ENCODE measurements at regions not wholly inside any gene's neighbourhood (a gene's known extent, or its start where the extent isn't known, plus 50 kb on each side); places are given as distances from the start of the nearest gene placed in this dataset.

DNA sequence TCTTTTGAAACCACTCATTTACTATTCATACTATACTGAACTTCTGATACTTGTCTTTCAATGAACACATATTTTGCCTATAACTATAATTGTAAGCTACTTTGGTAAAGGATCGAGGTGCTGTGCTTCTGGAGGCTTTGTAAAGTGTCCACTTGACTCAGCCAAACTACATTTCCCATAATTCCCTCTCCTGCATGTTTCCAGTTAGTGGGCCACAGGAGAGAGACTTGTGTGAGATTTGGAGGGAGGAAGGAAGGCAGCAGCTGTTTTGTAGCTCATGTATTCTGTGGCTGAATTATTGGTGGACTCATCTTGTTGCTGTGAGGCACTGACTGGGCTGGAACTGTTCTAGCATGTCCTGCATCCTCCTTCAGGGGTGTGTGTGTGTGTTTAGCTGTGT is 328.8 kb downstream of the ARL6IP6 start:
- FAIRE-seq (no peak), DNase-seq (ENCODE audit: insufficient read length, low spot score) (no peak)

DNA sequence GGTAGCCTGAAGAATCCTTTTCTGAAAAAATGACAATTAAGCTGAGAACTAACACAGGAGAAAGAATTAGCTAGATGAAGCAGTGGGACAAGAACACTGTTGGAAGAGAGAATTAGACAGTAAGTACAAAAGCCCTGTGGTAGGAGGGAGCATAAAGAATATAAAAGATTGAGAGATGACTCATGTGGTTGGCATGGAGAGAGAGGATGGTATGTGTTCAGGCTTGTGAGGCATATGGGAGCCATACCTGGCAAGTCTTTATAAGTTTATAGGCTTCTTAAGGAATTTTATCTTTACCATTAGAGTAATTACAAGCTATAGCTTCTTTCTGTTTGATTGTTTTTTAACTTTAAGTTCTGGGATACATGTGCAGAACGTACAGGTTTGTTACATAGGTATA is 325.0 kb downstream of the ARL6IP6 start:
- DNase-seq (ENCODE audit: insufficient read length, low spot score), result no peak

DNA sequence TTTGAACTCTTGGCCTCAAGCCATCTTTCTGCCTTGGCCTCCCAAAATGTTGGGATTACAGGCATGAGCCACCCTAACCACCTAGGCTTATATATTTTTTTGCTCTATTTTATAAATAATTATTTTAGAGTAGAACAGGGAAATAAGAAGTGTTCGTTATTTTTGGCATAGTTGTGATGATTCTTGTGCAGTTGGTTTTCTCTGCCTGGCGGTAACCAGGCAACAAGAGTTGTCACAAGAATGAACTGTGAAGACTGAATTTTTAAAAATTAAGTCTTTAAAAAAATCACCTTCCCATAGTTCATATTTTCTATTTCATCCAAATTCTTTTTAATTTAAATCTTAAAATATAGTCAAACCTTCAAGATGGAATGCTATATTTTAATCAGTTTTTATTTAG is 310.2 kb downstream of the ARL6IP6 start:
- FAIRE-seq, result no peak
- no peak for DNase-seq (ENCODE audit: insufficient read length, low spot score)

More for the DNA sequence above, 325.0 kb downstream of the ARL6IP6 start:
- FAIRE-seq, result no peak

DNA sequence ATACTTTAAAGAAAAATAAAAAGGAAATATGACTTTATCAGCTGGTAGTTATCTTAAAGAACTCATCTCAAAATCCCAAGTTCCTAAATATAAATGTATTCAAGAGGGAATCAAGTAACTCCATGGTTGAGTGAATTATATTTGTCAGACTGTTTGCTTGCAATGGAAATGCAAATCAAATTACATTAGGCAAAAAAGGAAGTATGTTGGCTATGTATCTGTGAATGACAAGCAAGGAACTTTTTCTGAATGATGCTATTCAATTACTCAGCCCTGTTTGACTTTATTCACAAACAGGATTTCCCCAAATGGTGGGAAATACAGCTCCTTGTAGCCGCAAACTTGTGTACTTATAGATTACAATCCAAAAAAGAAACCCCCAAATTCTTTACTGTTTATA is 309.1 kb downstream of the ARL6IP6 start:
- no peak for FAIRE-seq
- DNase-seq (ENCODE audit: insufficient read length, low spot score), result no peak

DNA sequence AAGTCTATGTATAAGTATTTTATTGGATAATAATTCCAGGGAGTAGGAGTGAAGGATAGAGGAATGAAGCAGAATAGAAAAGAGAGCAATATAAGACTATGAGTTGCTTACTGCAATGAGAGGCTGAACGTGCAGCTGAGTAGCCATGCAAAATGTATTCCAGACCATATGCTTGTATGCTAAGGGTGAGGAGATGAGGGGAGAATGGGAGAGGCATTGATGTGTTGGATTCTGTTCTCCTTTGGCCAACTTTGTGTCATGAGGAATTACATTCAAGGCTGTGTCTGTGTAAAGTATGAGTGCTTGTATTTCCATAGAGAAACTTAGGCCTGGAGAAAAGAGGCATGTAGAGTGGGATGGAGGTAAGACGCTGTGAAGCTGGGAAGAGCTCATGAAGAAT is 301.8 kb downstream of the ARL6IP6 start:
- FAIRE-seq (no peak), DNase-seq (ENCODE audit: insufficient read length, low spot score) (no peak)

DNA sequence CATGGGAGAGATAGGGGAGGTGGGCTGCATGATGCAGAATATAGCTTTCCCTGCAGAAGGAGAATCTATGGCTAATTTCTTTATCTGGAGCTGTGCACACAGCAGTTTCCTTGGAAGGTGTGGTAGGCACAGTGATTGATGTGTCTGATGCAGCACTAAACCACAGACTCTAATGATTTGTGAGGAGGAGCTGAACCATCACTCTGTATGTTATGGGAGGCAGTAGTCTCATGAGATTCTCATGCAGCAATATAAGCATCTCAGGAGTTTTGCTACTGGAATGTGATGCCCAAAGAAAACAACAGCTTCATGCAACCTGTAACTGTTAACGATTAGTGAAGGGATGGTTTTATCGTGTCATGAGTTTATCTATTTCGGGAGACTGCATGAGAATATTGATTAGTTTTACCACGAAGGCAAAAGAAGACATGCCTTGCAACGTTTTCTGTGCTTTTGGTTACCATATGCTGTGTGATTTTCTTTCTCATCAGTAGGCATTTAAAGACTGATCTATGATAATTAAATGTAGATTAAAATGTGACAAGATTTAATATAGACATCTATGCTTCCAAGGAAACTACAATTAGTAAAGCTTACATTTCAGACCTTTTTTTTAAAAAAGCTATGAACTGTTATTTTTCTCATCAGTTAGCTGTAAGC is 286.8 kb downstream of the ARL6IP6 start:
- DNase-seq (ENCODE audit: insufficient read length, low spot score) (no peak), FAIRE-seq (no peak)

DNA sequence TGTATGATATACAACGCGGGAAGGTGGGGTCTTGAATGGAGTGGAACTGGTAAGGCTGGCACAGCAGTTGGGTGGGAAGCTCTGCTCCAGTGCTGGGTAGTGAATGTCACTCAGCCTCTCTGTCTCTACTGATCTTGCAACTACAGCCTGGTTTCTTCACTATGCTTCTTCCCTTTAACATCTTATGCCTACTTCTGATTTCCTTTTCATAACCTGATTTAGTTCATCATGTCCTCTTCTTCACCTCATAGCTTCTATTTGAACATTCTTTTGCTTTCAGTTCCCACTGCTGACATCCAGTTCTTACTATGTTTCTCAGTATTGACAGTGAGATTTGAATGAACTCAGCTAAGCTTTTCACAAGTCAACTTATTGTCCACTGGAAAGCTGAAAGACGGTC is 286.2 kb downstream of the ARL6IP6 start:
- FAIRE-seq (no peak), DNase-seq (ENCODE audit: insufficient read length, low spot score) (no peak)

DNA sequence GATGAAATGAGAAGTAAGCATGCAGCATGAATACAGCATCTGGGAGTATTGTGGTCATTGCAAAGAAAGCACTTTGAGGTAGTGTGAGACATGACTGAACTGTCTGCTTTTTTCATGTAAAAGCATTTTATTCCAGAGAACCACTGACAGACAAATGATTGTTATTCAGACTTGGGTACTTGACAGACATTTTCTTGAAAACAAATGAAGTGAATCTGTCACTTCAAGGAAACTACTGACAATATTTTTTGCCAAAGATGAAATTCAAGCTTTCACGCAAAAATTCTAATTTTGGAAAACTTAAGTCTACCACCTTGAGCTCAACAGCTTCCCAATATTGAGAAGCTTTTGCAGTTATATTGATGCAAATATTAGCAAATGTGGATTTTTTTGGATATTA is 255.7 kb downstream of the ARL6IP6 start:
- FAIRE-seq, result no peak
- DNase-seq (ENCODE audit: insufficient read length, low spot score), result no peak

DNA sequence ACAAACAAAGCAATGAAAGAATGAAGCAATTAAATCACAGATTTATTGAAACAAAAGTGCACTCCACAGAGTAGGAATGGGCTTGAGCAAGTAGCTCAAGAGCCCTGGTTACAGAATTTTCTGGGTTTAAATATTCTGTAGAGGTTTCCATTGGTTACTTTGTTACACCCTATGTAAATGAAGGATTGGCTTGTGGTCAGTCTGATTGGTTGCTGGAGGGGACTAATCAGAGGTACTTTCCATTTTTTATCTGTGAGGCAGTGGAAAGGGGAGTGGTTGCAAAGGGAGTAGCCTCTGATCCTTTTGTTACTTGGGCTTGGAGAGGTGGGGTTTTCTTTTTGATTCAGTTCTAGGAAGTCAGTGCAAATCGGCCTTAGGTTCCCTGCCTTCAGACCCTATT is 253.3 kb downstream of the ARL6IP6 start:
- DNase-seq (ENCODE audit: insufficient read length, low spot score) (no peak), FAIRE-seq (no peak)

DNA sequence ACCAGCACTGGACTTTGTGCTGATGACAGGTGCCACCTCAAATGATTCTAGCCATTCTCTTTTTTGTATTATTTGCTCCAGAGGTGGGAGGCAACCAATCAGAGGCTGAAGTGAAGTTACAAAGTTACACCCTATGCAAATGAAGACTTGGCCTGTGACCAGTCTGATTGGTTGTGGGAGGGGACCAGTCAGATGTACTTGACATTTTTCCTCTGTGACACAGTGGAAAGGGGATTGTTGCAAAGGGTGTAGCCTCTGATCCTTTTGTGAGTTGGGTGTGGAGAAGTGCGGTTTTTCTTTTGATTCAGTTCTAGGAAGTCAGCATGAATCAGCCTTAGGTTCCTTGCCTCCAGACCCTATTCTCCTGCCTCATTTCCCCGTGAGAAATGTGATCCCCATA is 244.0 kb downstream of the ARL6IP6 start:
- FAIRE-seq (no peak), DNase-seq (ENCODE audit: insufficient read length, low spot score) (no peak)

DNA sequence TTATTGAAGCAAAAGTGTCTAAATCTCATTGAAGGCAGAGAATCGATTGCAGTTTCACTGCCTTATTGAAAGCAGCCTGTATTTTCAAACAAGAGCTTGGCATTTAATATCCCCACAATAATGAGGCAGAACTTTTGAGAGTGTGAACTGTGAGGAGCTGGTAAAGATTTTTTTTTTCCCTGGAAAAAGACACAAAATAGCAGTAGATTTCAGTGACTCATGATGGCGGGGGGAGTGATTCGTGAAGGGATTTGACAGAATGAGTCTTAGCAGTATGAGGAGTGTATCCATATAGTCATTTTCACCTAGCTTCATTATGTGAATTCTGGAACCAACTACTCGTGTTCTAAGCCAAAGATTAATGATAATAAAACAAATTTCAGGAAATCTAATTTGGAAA is 242.9 kb downstream of the ARL6IP6 start:
- FAIRE-seq, result no peak

DNA sequence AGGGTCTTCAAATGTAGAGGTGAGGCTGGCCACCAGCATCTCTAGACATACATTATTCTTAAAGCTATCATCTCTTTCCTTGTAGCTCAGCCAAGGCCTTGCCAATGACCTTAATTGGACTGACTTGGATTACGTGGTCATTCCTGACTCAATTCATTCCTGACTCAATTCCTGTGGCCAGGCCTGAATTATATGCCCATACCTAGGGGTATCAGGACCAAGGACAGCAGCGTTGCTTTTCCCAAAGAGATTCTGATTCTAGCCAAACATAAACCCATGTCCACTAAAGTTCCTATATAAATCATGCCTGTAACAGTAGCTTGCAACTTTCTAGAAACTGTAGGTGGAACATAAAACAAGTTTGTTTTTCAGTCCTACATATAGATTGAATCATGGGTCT is 231.7 kb downstream of the ARL6IP6 start:
- FAIRE-seq (no peak), DNase-seq (ENCODE audit: insufficient read length, low spot score) (no peak)

More for the DNA sequence above, 242.9 kb downstream of the ARL6IP6 start:
- no peak for DNase-seq (ENCODE audit: insufficient read length, low spot score)

DNA sequence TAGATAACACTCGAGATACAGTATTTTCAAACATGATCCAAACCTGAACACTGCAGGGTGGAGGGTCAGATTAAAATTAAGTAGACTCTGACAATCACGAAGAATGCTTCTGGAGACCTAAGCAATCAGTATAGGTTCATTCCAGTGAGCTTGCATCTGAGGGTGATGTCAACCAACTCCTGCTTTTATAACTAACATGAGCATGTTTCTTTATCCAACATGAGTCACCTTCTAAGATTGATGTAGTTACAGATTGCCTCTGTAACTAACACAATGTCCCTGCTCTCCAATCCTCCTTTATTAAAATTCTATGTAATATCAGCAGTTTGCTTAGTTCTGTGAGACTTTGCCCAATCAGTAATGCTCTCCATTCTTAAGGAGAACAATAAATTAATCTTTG is 225.7 kb downstream of the ARL6IP6 start:
- FAIRE-seq, result no peak

DNA sequence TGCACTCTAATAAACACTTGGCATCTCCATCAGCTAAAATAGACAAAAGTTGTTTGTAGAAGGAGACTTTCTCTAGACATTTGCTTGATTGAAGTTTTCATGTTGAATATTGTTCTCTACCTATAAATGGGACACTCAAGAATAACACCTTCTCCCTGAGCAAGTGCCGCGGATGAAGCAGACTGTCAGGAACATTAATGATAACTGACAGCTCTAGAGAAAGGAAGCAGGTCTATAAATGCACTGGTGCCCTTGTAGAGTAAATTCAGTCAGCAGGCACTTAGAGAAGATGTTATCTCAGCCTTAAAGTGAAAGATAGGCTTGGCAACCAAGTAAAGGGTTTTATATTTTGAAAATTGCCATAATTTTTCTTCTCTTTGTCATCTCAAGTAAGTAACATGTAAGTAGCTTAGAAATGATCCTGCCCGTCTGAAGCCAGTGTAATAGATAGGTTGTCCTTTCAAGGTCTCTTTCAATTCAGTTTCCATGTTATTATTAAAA is 224.6 kb downstream of the ARL6IP6 start:
- DNase-seq (ENCODE audit: insufficient read length, low spot score), result no peak
- no peak for FAIRE-seq

More for the DNA sequence above, 225.7 kb downstream of the ARL6IP6 start:
- DNase-seq (ENCODE audit: insufficient read length, low spot score), result no peak

DNA sequence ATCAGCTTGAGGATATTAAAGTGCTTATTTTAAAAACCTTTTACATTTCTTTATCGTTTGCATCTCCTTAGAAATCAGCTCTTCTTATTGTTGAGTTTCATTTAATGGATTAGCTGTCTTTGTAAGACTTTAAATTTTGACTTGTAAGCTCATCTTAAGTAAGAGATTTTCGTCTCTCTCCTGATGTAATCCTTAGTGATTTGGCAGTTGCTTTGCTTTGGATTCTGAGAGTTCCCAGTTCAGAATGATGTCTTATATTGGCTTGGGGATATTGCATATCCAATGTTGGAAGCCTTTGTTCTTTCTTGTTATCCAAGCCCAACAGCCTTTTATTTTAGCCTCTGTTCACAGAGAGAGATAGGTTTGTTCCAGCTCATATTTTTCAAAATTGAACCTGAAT is 212.1 kb downstream of the ARL6IP6 start:
- FAIRE-seq, result no peak
- no peak for DNase-seq (ENCODE audit: insufficient read length, low spot score)

DNA sequence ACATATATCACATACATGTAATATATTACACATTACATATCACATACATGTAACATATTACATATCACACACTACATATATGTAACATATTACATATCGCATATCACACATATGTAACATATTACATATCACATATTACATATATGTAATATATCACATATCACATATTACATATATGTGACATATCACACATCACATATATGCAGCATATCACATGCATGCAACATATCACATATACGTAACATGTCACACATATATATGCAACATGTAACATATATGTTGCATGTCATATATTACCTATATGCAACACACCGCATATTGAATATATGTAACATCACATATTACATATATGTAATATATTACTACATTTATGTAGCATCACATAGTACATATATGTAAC is 211.2 kb downstream of the ARL6IP6 start:
- DNase-seq (ENCODE audit: insufficient read length, low spot score) (no peak), FAIRE-seq (no peak)

DNA sequence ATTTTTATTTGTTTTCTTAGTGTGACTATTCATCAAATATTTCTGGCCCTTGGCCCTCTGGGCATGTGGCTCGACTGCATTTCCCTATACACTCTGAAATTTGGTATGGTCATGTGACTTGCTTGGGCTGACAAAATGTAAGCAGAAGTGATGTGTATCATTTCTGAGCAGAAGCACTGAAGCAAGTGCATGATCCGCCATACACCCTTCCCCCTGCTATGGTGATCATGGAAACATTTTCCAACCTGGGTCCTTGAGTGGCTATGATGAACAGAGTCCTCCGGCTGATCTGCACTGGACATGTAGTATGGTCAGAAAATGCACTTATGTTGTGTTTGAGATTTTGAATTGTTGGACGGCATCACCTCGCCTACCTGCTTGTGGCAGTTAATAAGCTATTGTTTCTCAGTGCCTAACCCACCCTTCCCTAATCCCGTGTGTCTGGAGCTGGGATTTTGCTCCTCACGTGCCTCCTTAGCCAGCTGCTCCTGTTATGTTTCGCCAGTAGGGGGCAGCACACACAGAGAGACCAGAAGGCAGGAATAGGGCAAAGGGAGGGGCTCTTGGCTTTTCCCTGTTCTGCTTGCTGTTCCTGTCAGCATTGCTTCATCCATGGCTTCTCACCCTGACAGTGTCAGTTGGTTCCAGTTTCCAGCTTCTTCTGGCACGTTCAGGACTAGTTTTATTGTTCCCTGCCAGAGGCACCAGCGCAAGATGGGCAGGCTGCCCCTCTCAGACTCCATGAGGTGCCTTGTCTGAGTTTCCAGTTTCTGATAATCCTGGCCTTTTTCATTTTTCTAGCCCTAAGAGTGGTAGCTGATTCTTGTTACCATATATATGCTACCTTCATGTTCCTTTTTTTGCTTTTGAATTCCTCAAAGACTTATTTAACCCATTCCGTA is 207.4 kb downstream of the ARL6IP6 start:
- DNase-seq (ENCODE audit: insufficient read length, low spot score), result peak; percentile 10

DNA sequence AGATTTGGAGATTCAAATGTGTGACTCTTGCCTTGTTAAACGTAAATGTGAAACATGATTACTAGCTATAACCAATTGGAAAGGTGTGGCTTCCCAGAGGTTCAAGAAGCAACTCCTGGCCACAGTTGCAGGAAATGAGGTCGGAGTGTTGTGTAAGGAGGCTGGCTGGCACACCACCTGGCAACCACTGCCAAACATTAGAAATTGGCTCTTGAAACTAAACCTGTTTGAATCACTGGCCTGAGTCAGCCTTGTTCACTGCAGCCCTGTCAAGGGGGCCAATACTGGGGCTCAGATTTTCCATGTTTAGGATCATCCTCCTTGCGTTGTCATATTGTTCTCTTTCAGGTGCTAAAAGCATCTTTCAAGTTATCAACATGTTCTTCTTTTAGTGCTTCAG is 206.3 kb downstream of the ARL6IP6 start:
- no peak for DNase-seq (ENCODE audit: insufficient read length, low spot score)
- no peak for FAIRE-seq

More for the DNA sequence above, 207.4 kb downstream of the ARL6IP6 start:
- peak; percentile 89 for FAIRE-seq

DNA sequence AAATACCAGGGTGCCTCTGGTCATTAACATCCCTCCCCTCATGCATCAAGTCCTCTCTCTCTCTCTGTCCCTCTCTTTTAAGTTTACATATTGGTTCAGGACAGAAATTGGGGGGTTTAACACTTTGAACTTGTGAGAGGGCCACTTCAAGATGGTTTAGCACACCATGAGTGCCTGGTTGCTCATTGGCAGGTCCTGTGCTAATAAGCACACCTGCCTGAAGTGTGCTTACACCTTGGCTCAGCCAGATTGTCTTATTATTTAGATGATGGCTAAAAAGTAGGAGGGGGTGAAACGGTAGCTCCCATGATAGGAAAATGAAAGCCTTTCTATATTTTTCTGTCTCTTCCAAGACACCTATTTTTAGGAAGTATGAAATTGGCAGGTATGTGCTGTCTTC is 205.8 kb downstream of the ARL6IP6 start:
- DNase-seq (ENCODE audit: insufficient read length, low spot score), result no peak
- FAIRE-seq, result no peak

DNA sequence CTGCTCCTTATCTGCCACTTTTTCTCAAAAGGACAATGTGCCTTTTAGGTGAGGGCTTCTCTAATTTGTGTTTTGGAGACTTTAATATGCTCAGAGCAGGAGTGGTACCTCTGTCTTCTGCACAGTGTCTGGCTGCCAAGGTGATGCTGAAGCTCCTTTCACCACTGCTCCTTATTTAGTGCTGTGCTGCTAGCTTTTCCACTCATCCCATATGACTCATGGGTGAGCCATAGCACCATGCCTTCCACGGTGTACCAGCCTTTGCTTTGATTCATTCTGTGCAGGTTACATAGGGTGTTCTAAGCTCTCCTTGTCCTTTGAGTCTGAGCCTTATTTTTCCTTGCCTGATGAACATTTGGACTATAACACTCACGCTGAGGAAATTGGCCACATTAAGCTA is 202.4 kb downstream of the ARL6IP6 start:
- no peak for FAIRE-seq

DNA sequence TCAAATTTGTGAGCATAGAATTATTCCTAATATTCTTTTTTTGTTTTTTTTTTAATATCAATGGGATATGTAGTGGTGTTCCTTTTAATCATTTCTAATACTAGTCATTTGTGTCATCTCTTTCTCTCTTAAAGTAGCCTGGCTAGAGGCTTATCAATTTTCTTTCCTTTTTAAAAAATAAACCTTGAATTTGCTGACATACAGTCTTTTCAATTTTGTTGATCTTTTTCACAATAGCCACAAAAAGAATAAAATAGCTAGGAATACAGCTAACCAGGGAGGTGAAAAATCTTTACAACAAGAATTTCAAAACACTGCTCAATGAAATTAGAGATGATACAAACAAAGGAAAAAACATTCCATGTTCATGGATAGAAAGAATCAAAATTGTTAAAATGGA is 192.6 kb downstream of the ARL6IP6 start:
- FAIRE-seq (no peak), DNase-seq (ENCODE audit: insufficient read length, low spot score) (no peak)

More for the DNA sequence above, 202.4 kb downstream of the ARL6IP6 start:
- no peak for DNase-seq (ENCODE audit: insufficient read length, low spot score)

DNA sequence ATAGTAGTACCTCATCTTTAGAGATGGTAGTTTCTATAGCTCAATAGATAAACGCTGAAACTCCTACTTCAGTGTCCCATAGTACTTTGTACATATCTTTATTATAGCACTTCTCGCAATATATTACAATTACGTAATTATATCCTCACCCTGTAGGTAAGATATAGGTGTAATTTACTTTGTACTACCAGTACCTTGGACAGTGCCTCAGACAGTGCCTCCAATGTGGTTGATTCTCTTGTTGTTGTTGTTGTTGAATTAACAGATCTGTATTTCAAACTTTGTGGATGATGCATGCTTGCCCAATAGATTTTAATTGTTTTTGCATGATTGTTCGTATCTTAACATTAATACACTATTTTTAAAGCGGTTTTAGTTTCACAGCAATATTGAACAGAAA is 188.6 kb downstream of the ARL6IP6 start:
- FAIRE-seq, result no peak
- no peak for DNase-seq (ENCODE audit: insufficient read length, low spot score)
